CD4-positive, CD25-positive, alpha-beta regulatory T cell (primary cell): ENCODE measurements at regions not wholly inside any gene's neighbourhood (a gene's known extent, or its start where the extent isn't known, plus 50 kb on each side); places are given as distances from the start of the nearest gene placed in this dataset.
A peak's percentile ranks its signal among the peaks of the same experiment; 100 is the strongest.
"Not testable (repeated sequence)": the region's sequence is repeated elsewhere in the genome, so short reads cannot be mapped to it uniquely, and the experiment has no call there.

Experiments used
- ATAC-seq, 2 donors: fragments of 150-1000 bp; cut with Tn5 transposase; one replicate each; pipeline ENCODE4 v1.10.0; 2021; ENCODE audit warnings: low read depth in 2 of 2, moderate number of reproducible peaks in 2 of 2, moderate library complexity in 1 of 2
- DNase-seq, 3 donors: peaks; one replicate each; pipeline versions ENCODE4 v3.0.0 to v3.0.0-alpha.2; 2012 to 2022; ENCODE audit warnings: mixed read lengths in 1 of 3
- H3K27ac ChIP-seq: one replicate; pipeline ENCODE4 v1.7.0; 2013; ENCODE audit warnings: mild to moderate bottlenecking, low read length; ENCODE audit not compliant: insufficient read depth, poor library complexity, severe bottlenecking
- H3K27me3 ChIP-seq: one replicate; pipeline ENCODE4 v1.7.0; 2013; ENCODE audit warnings: low read length; ENCODE audit not compliant: control insufficient read depth, insufficient read depth
- H3K36me3 ChIP-seq: one replicate; pipeline ENCODE4 v1.7.0; 2013; ENCODE audit warnings: mild to moderate bottlenecking, low read length, moderate library complexity; ENCODE audit not compliant: control insufficient read depth, insufficient read depth
- H3K4me1 ChIP-seq: 2 replicates; pipeline ENCODE4 v1.7.0; 2013; ENCODE audit warnings: mild to moderate bottlenecking, low read length; ENCODE audit not compliant: insufficient read depth, control insufficient read depth, poor library complexity, severe bottlenecking
- H3K4me3 ChIP-seq: one replicate; pipeline ENCODE4 v1.7.0; 2013; ENCODE audit warnings: low read depth, mild to moderate bottlenecking, low read length, moderate library complexity
- H3K9me3 ChIP-seq, 2 experiments: 1 replicate in 1 of 2; 2 replicates in 1 of 2; pipeline ENCODE4 v1.7.0; 2013; ENCODE audit warnings: low read length in 2 of 2, mild to moderate bottlenecking in 1 of 2, moderate library complexity in 1 of 2; ENCODE audit not compliant: control insufficient read depth in 2 of 2
- H3K27ac Mint-ChIP-seq, 3 donors: one replicate each; pipeline ENCODE4 v1.8.0; 2020 to 2022; ENCODE audit warnings: mild to moderate bottlenecking in 3 of 3, mixed read lengths in 3 of 3, moderate library complexity in 2 of 3
- H3K27me3 Mint-ChIP-seq: one replicate; pipeline ENCODE4 v1.8.0; 2022; ENCODE audit warnings: mild to moderate bottlenecking, mixed read lengths
- H3K36me3 Mint-ChIP-seq: one replicate; pipeline ENCODE4 v1.8.0; 2020; ENCODE audit warnings: mixed read lengths
- H3K4me1 Mint-ChIP-seq, 4 donors: one replicate each; pipeline ENCODE4 v1.8.0; 2020 to 2022; ENCODE audit warnings: mixed read lengths in 4 of 4, mild to moderate bottlenecking in 1 of 4
- H3K4me3 Mint-ChIP-seq, 4 donors: one replicate each; pipeline ENCODE4 v1.8.0; 2020 to 2022; ENCODE audit warnings: mild to moderate bottlenecking in 4 of 4, mixed read lengths in 4 of 4, moderate library complexity in 3 of 4
- H3K9me3 Mint-ChIP-seq, 7 donors: one replicate each; pipeline ENCODE4 v1.8.0; 2020 to 2022; ENCODE audit warnings: mixed read lengths in 7 of 7, mild to moderate bottlenecking in 3 of 7, moderate library complexity in 2 of 7

DNA sequence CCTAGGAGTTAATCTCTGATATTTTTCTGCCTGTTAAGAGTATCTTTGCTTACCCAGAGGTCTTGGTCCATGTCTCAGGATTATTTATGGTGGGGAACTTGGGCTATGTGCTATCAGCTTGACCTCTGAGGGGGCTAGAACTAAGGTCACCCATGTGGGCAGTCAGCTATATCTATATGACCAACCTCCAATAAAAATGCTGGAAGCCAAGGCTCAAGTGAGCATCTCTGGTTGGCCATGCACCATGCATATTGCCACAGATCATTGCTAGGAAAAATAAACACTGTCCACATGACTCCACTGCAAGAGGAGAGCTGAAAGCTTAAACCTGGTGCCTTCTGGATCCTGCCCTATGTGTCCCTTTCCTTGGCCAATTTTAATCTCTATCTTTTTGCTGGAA lies 196.5 kb upstream of the SLC7A11 start:
- H3K27ac ChIP-seq = no peak overlapping the region
- H3K4me1 ChIP-seq = no peaks in the 10 kb centered on the region
- Mint-ChIP-seq H3K27me3 (no peaks in the 10 kb centered on the region), H3K36me3 (no peaks in the 10 kb centered on the region), H3K4me1 (no peaks in the 10 kb centered on the region), H3K9me3 (peaks cover 0 to 11% (median 7%) of the 10 kb centered on the region in 7 donors), H3K27ac (no peak overlapping the region), H3K4me3 (no peak overlapping the region)
- no peaks in the 10 kb centered on the region for H3K9me3 ChIP-seq
- DNase-seq (no peak), ATAC-seq (no peak)
- no peaks in the 10 kb centered on the region for H3K27me3 ChIP-seq
- H3K4me3 ChIP-seq = no peak overlapping the region
- no peaks in the 10 kb centered on the region for H3K36me3 ChIP-seq

DNA sequence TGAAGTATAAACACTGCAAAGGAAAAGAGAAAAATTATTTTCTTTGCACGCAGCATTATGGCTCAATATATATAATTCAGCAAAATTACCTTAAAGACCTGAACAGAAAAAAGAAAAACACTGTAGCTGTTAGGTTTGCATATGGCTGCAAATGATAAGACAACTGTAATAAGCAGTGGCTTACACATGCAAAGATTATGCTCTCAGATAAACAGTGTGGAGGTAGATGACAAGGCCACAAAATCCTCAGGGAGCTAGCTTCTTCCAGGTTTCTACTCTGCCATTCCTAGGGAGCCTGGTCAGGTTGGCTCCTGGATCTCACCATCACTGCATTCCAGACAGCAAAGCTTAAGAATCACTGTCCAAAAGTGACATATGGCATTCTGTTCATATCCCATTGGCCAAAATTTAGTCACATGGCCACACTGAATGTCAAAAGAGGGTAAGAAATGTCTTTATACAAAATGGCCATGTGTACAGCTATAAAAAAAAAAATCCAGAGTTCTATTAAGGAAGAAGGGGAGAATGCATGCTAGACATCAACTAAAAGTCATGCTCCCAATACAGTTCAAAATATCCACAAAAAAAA lies 195.2 kb upstream of the SLC7A11 start:
- Mint-ChIP-seq H3K27ac (no peak overlapping the region), H3K9me3 (peaks cover 1 to 14% (median 6%) of the 10 kb centered on the region in 7 donors), H3K27me3 (no peaks in the 10 kb centered on the region), H3K4me3 (no peak overlapping the region), H3K36me3 (no peaks in the 10 kb centered on the region), H3K4me1 (no peaks in the 10 kb centered on the region)
- ATAC-seq = no peak
- Histone ChIP-seq H3K4me3 (no peak overlapping the region), H3K9me3 (no peaks in the 10 kb centered on the region), H3K27ac (no peak overlapping the region), H3K4me1 (no peaks in the 10 kb centered on the region), H3K27me3 (no peaks in the 10 kb centered on the region), H3K36me3 (no peaks in the 10 kb centered on the region)
- no peak for DNase-seq

DNA sequence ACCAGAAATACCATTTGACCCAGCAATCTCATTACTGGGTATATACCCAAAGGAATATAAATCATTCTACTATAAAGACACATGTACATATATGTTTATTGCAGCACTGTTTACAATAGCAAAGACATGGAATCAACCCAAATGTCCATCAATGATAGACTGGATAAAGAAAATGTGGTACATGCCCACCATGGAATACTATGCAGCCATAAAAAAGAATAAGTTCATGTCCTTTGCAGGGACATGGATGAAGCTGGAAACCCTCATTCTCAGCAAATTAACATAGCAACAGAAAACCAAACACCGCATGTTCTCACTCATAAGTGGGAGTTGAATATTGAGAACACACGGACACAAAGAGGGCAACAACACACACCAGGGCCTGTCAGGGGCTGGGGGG lies 193.6 kb upstream of the SLC7A11 start:
- H3K4me1 ChIP-seq, H3K4me3 ChIP-seq, H3K36me3 Mint-ChIP-seq, H3K27ac ChIP-seq, H3K27me3 Mint-ChIP-seq, H3K27me3 ChIP-seq, ATAC-seq, H3K27ac Mint-ChIP-seq, H3K9me3 ChIP-seq, H3K36me3 ChIP-seq, DNase-seq, H3K4me1 Mint-ChIP-seq: not testable (repeated sequence)
- Mint-ChIP-seq H3K9me3 (peaks cover 1 to 16% (median 5%) of the 10 kb centered on the region in 7 donors), H3K4me3 (peak overlapping the region in 1 of 4 donors; percentile 13)

- not testable (repeated sequence) for H3K4me3 Mint-ChIP-seq, H3K4me1 Mint-ChIP-seq, H3K36me3 Mint-ChIP-seq, H3K27ac Mint-ChIP-seq, H3K4me3 ChIP-seq, H3K4me1 ChIP-seq, H3K27ac ChIP-seq, H3K27me3 ChIP-seq, H3K9me3 ChIP-seq, DNase-seq, ATAC-seq, H3K36me3 ChIP-seq, H3K27me3 Mint-ChIP-seq
- peaks cover 1 to 11% (median 2%) of the 10 kb centered on the region in 7 donors for H3K9me3 Mint-ChIP-seq
Measured at GRCh38 chr4:138435046-138435445, 192.9 kb upstream of the SLC7A11 start.

GRCh38 chr4:138428611-138429010 lies 186.5 kb upstream of the SLC7A11 start:
- no peak for ATAC-seq

DNA sequence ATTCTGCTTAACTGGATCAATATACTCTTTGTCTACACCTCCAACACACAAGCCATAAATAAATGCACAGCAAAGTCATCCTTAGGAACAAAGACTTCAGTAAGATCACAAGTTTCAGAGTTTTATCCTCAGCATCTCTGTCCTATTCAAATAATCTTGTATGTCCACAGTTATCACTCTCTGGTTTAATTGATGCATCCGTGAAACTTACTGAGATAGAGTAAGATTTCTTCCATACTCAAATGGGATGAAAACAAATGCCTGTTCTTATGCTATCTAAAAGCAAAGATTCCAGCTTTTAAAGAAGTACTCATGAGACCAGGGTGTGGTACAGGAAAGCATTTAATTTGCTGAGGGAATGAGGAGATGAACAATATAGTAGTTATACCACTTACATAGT lies 184.6 kb upstream of the SLC7A11 start:
- H3K27me3 Mint-ChIP-seq = no peaks in the 10 kb centered on the region
- ATAC-seq = no peak
- no peaks in the 10 kb centered on the region for H3K4me1 ChIP-seq

More at GRCh38 chr4:138428611-138429010, 186.5 kb upstream of the SLC7A11 start:
- Histone ChIP-seq H3K27ac (no peak overlapping the region), H3K36me3 (no peaks in the 10 kb centered on the region), H3K4me1 (no peaks in the 10 kb centered on the region), H3K9me3 (no peaks in the 10 kb centered on the region), H3K27me3 (no peaks in the 10 kb centered on the region), H3K4me3 (no peak overlapping the region)
- H3K27me3 Mint-ChIP-seq = no peaks in the 10 kb centered on the region
- H3K36me3 Mint-ChIP-seq = no peaks in the 10 kb centered on the region
- no peaks in the 10 kb centered on the region for H3K4me1 Mint-ChIP-seq
- H3K9me3 Mint-ChIP-seq = peaks cover 0 to 13% (median 8%) of the 10 kb centered on the region in 7 donors
- H3K27ac Mint-ChIP-seq = no peak overlapping the region
- H3K4me3 Mint-ChIP-seq = no peak overlapping the region
- no peak for DNase-seq

DNA sequence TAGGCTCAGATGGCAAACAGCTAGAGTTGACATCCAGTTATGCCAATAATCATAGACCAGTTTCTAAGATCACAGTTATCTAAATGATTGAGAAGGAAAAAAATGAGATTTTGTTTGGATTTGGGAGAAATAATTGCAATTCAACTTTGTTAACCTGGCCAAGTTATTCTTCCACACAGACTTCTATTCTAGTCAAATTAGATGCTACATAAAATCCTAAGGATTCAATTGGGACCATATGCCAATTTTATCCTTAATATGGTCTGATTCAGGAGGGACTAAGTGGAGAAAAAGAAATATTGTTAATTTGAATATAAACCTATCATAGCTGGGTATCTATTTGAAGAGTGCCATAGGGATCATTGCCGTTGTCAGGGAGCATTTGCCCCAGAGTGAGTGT lies 178.3 kb upstream of the SLC7A11 start:
- DNase-seq = no peak
- Histone ChIP-seq H3K27ac (no peak overlapping the region), H3K4me3 (no peak overlapping the region), H3K27me3 (no peaks in the 10 kb centered on the region), H3K4me1 (no peaks in the 10 kb centered on the region), H3K36me3 (no peaks in the 10 kb centered on the region), H3K9me3 (no peaks in the 10 kb centered on the region)
- ATAC-seq = no peak
- Mint-ChIP-seq H3K27me3 (no peaks in the 10 kb centered on the region), H3K27ac (no peak overlapping the region), H3K36me3 (no peaks in the 10 kb centered on the region), H3K4me1 (no peaks in the 10 kb centered on the region), H3K4me3 (no peak overlapping the region), H3K9me3 (peaks cover 0 to 6% (median 1%) of the 10 kb centered on the region in 7 donors)

More for the DNA sequence above, 184.6 kb upstream of the SLC7A11 start:
- Histone ChIP-seq H3K27me3 (no peaks in the 10 kb centered on the region), H3K27ac (no peak overlapping the region), H3K9me3 (no peaks in the 10 kb centered on the region), H3K4me3 (no peak overlapping the region), H3K36me3 (no peaks in the 10 kb centered on the region)
- Mint-ChIP-seq H3K4me3 (no peak overlapping the region), H3K9me3 (peaks cover 0 to 11% (median 6%) of the 10 kb centered on the region in 7 donors), H3K4me1 (no peaks in the 10 kb centered on the region), H3K27ac (no peak overlapping the region), H3K36me3 (no peaks in the 10 kb centered on the region)
- DNase-seq = no peak

DNA sequence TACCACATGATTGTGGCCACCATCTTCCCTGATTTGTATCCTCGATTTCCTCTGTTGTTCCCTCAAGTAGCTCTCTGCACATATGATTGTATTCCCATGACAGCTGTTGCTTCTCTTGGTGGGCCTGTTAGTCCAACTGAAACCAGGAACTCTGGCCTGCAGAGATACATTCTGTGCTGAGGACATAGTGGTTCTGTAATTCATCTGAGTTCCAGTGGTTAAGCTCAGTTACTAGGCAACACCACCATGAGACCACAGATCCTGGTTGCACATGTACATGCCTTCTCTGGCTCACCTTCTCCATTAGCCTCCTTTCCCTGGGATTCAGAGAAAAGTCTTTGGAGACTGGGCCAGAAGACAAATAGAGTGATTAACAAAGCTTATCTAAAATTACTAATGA lies 172.1 kb upstream of the SLC7A11 start:
- Histone ChIP-seq H3K27me3 (no peaks in the 10 kb centered on the region), H3K27ac (no peak overlapping the region), H3K4me1 (no peaks in the 10 kb centered on the region), H3K9me3 (no peaks in the 10 kb centered on the region), H3K36me3 (no peaks in the 10 kb centered on the region), H3K4me3 (no peak overlapping the region)
- no peak for DNase-seq
- Mint-ChIP-seq H3K27ac (no peak overlapping the region), H3K36me3 (no peaks in the 10 kb centered on the region), H3K27me3 (no peaks in the 10 kb centered on the region), H3K4me1 (no peaks in the 10 kb centered on the region), H3K9me3 (peaks cover 0 to 4% (median 2%) of the 10 kb centered on the region in 7 donors), H3K4me3 (no peak overlapping the region)
- ATAC-seq = no peak
